ENCODE measurements at regions not wholly inside any gene's neighbourhood (a gene's known extent, or its start where the extent isn't known, plus 50 kb on each side); places are given as distances from the start of the nearest gene placed in this dataset.
"Not testable (repeated sequence)": the region's sequence is repeated elsewhere in the genome, so short reads cannot be mapped to it uniquely, and the experiment has no call there.

- DNase-seq (ENCODE audit: low spot score): no peak
Measured at GRCh38 chr5:155697236-155697635, 629.7 kb upstream of the SGCD start.

- no peak for DNase-seq (ENCODE audit: low spot score)
Measured at GRCh38 chr5:155699385-155699784, 627.6 kb upstream of the SGCD start.

GRCh38 chr5:155700333-155700732, 626.6 kb upstream of the SGCD start:
- DNase-seq (ENCODE audit: low spot score): no peak

GRCh38 chr5:155711882-155712281, 615.1 kb upstream of the SGCD start:
- no peak for DNase-seq (ENCODE audit: low spot score)

GRCh38 chr5:155714435-155714834, 612.5 kb upstream of the SGCD start:
- not testable (repeated sequence) for DNase-seq (ENCODE audit: low spot score)

GRCh38 chr5:155726267-155726666, 600.7 kb upstream of the SGCD start:
- no peak for DNase-seq (ENCODE audit: low spot score)

- DNase-seq (ENCODE audit: low spot score): no peak
Measured at GRCh38 chr5:155727512-155728145, 599.3 kb upstream of the SGCD start.

- DNase-seq (ENCODE audit: low spot score): peak; percentile 52
Measured at GRCh38 chr5:155728146-155728856, 598.7 kb upstream of the SGCD start.

- no peak for DNase-seq (ENCODE audit: low spot score)
Measured at GRCh38 chr5:155728857-155729683, 597.9 kb upstream of the SGCD start.

GRCh38 chr5:155729684-155730059, 597.3 kb upstream of the SGCD start:
- no peak for DNase-seq (ENCODE audit: low spot score)

GRCh38 chr5:155732587-155733376, 594.2 kb upstream of the SGCD start:
- DNase-seq (ENCODE audit: low spot score): no peak

- DNase-seq (ENCODE audit: low spot score): no peak
Measured at GRCh38 chr5:155733935-155734334, 593.0 kb upstream of the SGCD start.

GRCh38 chr5:155735388-155735787, 591.6 kb upstream of the SGCD start:
- DNase-seq (ENCODE audit: low spot score): no peak

GRCh38 chr5:155738616-155739015, 588.3 kb upstream of the SGCD start:
- no peak for DNase-seq (ENCODE audit: low spot score)

GRCh38 chr5:155746367-155747038, 580.5 kb upstream of the SGCD start:
- DNase-seq (ENCODE audit: low spot score): no peak

- DNase-seq (ENCODE audit: low spot score): no peak
Measured at GRCh38 chr5:155750101-155750500, 576.9 kb upstream of the SGCD start.

- no peak for DNase-seq (ENCODE audit: low spot score)
Measured at GRCh38 chr5:155750571-155750970, 576.4 kb upstream of the SGCD start.

GRCh38 chr5:155753943-155754581, 572.9 kb upstream of the SGCD start:
- DNase-seq (ENCODE audit: low spot score): no peak

GRCh38 chr5:155759252-155759651, 567.7 kb upstream of the SGCD start:
- no peak for DNase-seq (ENCODE audit: low spot score)

GRCh38 chr5:155759984-155760383, 567.0 kb upstream of the SGCD start:
- DNase-seq (ENCODE audit: low spot score): no peak

- DNase-seq (ENCODE audit: low spot score): no peak
Measured at GRCh38 chr5:155761502-155761901, 565.5 kb upstream of the SGCD start.

Data from ureter (tissue), 1 donor.